GM21619 (cell line): ENCODE measurements at regions not wholly inside any gene's neighbourhood (a gene's known extent, or its start where the extent isn't known, plus 50 kb on each side); places are given as distances from the start of the nearest gene placed in this dataset.
"Not testable (repeated sequence)": the region's sequence is repeated elsewhere in the genome, so short reads cannot be mapped to it uniquely, and the experiment has no call there.

Experiments used
- ATAC-seq: cut with Tn5 transposase; IDR thresholded peaks from one replicate; pipeline ENCODE4 v1.9.1; 2021; ENCODE audit not compliant: unreplicated experiment

GRCh38 chr11:24400059-24400665, 96.7 kb upstream of the LUZP2 start:
- ATAC-seq = no peak

- ATAC-seq = no peak
Measured at GRCh38 chr11:24406389-24406788, 90.5 kb upstream of the LUZP2 start.

- ATAC-seq = no peak
Measured at GRCh38 chr11:24406980-24407379, 89.9 kb upstream of the LUZP2 start.

GRCh38 chr11:24407733-24408132, 89.1 kb upstream of the LUZP2 start:
- ATAC-seq = no peak

- no peak for ATAC-seq
Measured at GRCh38 chr11:24408202-24408601, 88.7 kb upstream of the LUZP2 start.

- no peak for ATAC-seq
Measured at GRCh38 chr11:24411791-24412190, 85.1 kb upstream of the LUZP2 start.

GRCh38 chr11:24412722-24413121, 84.1 kb upstream of the LUZP2 start:
- ATAC-seq = no peak

- no peak for ATAC-seq
Measured at GRCh38 chr11:24413391-24413790, 83.5 kb upstream of the LUZP2 start.

- not testable (repeated sequence) for ATAC-seq
Measured at GRCh38 chr11:24415955-24416636, 80.8 kb upstream of the LUZP2 start.

- ATAC-seq = no peak
Measured at GRCh38 chr11:24421766-24422165, 75.1 kb upstream of the LUZP2 start.

GRCh38 chr11:24422376-24422775, 74.5 kb upstream of the LUZP2 start:
- ATAC-seq = no peak

- ATAC-seq = no peak
Measured at GRCh38 chr11:24437123-24437522, 59.7 kb upstream of the LUZP2 start.
